ENCODE measurements at regions not wholly inside any gene's neighbourhood (a gene's known extent, or its start where the extent isn't known, plus 50 kb on each side); places are given as distances from the start of the nearest gene placed in this dataset.

GRCh38 chr20:22080985-22081384, 375.5 kb downstream of the PAX1 start:
- no peak overlapping the region for H2BK15ac ChIP-seq (ENCODE audit: low read length)
- no peak overlapping the region for H3K18ac ChIP-seq (ENCODE audit: extremely low read depth, low read length)
- TF ChIP-seq CBX8 (IDR thresholded peaks at IDR 0.05; ENCODE audit: borderline replicate concordance, low read depth, low read length) (no peak), TAF7 (optimal IDR thresholded peaks at IDR 0.05; ENCODE audit: borderline replicate concordance, low read depth, low read length) (no peak), MAX (IDR thresholded peaks at IDR 0.05) (no peak), ATF3 (IDR thresholded peaks at IDR 0.05; ENCODE audit: insufficient read depth, low read depth, low read length) (no peak)
- H3K4me2 ChIP-seq (ENCODE audit: insufficient read depth in 1 of 2, low read depth in 2 of 2, low read length in 2 of 2): no peak overlapping the region
- no peak overlapping the region for H3K4ac ChIP-seq (replicated peaks; ENCODE audit: insufficient read length, low read depth, low read length)
- H3K56ac ChIP-seq (replicated peaks; ENCODE audit: insufficient read length, low read depth, low read length): no peak overlapping the region
- no peaks in the 10 kb centered on the region for H4K20me1 ChIP-seq (replicated peaks in 1 of 2; ENCODE audit: control insufficient read depth in 1 of 2, insufficient read depth in 2 of 2, low read length in 2 of 2)
- H2BK5ac ChIP-seq (ENCODE audit: low read depth, low read length): no peak overlapping the region
- WGBS, 2 experiments (ENCODE audit: extremely low coverage in 1 of 2, insufficient coverage in 1 of 2, insufficient read length in 1 of 2, insufficient replicate concordance in 2 of 2, low coverage in 1 of 2, low lambda C conversion rate in 2 of 2, missing lambda C conversion rate in 1 of 2): 0% methylated on average over 1 of the region's 1 CpG; no CpG with 5 or more reads in 1 of the 2 experiments
- H2BK12ac ChIP-seq (ENCODE audit: low read depth, low read length): no peak overlapping the region
- H3K27me3 ChIP-seq (replicated peaks in 1 of 4; ENCODE audit: control insufficient read depth in 3 of 4, extremely low read depth in 1 of 4, insufficient read depth in 3 of 4, low read length in 3 of 4): no peaks in the 10 kb centered on the region
- H3K23me2 ChIP-seq (ENCODE audit: low read depth, low read length): no peaks in the 10 kb centered on the region
- no peak overlapping the region for H4K5ac ChIP-seq (ENCODE audit: insufficient read length, low read depth, low read length)
- DNase-seq (ENCODE audit: low read depth in 1 of 2, low spot score in 2 of 2) (no peak), FAIRE-seq (no peak)
- no peak overlapping the region for H3K23ac ChIP-seq (ENCODE audit: insufficient read length)
- no peak overlapping the region for H3K27ac ChIP-seq (ENCODE audit: low read depth, low read length)
- H2BK120ac ChIP-seq (replicated peaks; ENCODE audit: low read depth, low read length): no peak overlapping the region
- POLR2A ChIA-PET (ENCODE audit: partially characterized antibody): no interaction called here
- H2AK5ac ChIP-seq (ENCODE audit: low read depth, low read length): no peak overlapping the region
- H2AFZ ChIP-seq (ENCODE audit: low read length): no peak overlapping the region
- no peaks in the 10 kb centered on the region for H3K36me3 ChIP-seq (ENCODE audit: control insufficient read depth in 2 of 4, insufficient read depth in 4 of 4, low read length in 3 of 4)
- H3K14ac ChIP-seq (ENCODE audit: insufficient read length): no peak overlapping the region
- no peaks in the 10 kb centered on the region for H3K9me3 ChIP-seq (ENCODE audit: insufficient read depth in 2 of 2, low read depth in 1 of 2, low read length in 1 of 2)
- no peaks in the 10 kb centered on the region for H3K79me2 ChIP-seq (ENCODE audit: control insufficient read depth in 1 of 2, insufficient read depth in 2 of 2, low read length in 2 of 2)
- H3K9ac ChIP-seq (replicated peaks in 1 of 4; ENCODE audit: extremely low read depth in 1 of 4, low read depth in 3 of 4, low read length in 3 of 4): no peak overlapping the region
- H3K4me1 ChIP-seq (replicated peaks in 1 of 4; ENCODE audit: control insufficient read depth in 3 of 4, insufficient read depth in 4 of 4, low read length in 3 of 4): no peaks in the 10 kb centered on the region
- H2BK20ac ChIP-seq (ENCODE audit: low read length): no peak overlapping the region
- H3K4me3 ChIP-seq (ENCODE audit: extremely low read depth in 1 of 4, insufficient read depth in 2 of 4, low read depth in 3 of 4, low read length in 4 of 4): no peak overlapping the region
- no peak overlapping the region for H4K8ac ChIP-seq (ENCODE audit: extremely low read depth, insufficient read depth, low read length)
- H4K91ac ChIP-seq (replicated peaks; ENCODE audit: insufficient read length, low read length): no peak overlapping the region
- no peaks in the 10 kb centered on the region for H3K79me1 ChIP-seq (ENCODE audit: low read depth, low read length)
- CTCF ChIA-PET (ENCODE audit: partially characterized antibody): no interaction called here

Data from H1 (cell line).